ENCODE measurements at regions not wholly inside any gene's neighbourhood (a gene's known extent, or its start where the extent isn't known, plus 50 kb on each side); places are given as distances from the start of the nearest gene placed in this dataset.

DNA sequence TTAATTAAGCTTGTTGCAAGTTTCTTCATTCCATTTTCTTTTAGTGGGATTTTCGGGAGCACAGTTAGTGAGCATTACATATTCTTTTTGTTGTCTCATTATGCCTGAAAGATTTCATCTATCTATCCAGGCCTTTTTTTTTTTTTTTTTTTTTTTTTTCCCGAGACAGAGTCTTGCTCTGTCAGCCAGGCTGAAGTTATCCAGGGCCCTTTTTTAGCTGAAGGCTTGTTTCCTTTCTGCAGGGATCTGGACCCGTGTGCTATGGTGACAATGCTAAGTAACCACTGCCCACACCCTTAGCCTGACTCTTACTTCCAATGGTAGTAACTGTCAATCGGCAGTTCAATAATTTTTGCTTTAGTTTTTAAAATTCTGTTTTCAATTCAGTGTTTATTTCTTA, 190.8 kb upstream of the MTPN start:
- TF ChIP-seq, protein P1, sequence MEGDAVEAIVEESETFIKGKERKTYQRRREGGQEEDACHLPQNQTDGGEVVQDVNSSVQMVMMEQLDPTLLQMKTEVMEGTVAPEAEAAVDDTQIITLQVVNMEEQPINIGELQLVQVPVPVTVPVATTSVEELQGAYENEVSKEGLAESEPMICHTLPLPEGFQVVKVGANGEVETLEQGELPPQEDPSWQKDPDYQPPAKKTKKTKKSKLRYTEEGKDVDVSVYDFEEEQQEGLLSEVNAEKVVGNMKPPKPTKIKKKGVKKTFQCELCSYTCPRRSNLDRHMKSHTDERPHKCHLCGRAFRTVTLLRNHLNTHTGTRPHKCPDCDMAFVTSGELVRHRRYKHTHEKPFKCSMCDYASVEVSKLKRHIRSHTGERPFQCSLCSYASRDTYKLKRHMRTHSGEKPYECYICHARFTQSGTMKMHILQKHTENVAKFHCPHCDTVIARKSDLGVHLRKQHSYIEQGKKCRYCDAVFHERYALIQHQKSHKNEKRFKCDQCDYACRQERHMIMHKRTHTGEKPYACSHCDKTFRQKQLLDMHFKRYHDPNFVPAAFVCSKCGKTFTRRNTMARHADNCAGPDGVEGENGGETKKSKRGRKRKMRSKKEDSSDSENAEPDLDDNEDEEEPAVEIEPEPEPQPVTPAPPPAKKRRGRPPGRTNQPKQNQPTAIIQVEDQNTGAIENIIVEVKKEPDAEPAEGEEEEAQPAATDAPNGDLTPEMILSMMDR (IDR thresholded peaks at IDR 0.05): no peak
- TF ChIP-seq MAZ (IDR thresholded peaks at IDR 0.05; ENCODE audit: borderline replicate concordance, low read depth, low read length): no peak
- TF ChIP-seq, protein P2, sequence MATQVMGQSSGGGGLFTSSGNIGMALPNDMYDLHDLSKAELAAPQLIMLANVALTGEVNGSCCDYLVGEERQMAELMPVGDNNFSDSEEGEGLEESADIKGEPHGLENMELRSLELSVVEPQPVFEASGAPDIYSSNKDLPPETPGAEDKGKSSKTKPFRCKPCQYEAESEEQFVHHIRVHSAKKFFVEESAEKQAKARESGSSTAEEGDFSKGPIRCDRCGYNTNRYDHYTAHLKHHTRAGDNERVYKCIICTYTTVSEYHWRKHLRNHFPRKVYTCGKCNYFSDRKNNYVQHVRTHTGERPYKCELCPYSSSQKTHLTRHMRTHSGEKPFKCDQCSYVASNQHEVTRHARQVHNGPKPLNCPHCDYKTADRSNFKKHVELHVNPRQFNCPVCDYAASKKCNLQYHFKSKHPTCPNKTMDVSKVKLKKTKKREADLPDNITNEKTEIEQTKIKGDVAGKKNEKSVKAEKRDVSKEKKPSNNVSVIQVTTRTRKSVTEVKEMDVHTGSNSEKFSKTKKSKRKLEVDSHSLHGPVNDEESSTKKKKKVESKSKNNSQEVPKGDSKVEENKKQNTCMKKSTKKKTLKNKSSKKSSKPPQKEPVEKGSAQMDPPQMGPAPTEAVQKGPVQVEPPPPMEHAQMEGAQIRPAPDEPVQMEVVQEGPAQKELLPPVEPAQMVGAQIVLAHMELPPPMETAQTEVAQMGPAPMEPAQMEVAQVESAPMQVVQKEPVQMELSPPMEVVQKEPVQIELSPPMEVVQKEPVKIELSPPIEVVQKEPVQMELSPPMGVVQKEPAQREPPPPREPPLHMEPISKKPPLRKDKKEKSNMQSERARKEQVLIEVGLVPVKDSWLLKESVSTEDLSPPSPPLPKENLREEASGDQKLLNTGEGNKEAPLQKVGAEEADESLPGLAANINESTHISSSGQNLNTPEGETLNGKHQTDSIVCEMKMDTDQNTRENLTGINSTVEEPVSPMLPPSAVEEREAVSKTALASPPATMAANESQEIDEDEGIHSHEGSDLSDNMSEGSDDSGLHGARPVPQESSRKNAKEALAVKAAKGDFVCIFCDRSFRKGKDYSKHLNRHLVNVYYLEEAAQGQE (IDR thresholded peaks at IDR 0.05): no peak
- TF ChIP-seq, protein P3, sequence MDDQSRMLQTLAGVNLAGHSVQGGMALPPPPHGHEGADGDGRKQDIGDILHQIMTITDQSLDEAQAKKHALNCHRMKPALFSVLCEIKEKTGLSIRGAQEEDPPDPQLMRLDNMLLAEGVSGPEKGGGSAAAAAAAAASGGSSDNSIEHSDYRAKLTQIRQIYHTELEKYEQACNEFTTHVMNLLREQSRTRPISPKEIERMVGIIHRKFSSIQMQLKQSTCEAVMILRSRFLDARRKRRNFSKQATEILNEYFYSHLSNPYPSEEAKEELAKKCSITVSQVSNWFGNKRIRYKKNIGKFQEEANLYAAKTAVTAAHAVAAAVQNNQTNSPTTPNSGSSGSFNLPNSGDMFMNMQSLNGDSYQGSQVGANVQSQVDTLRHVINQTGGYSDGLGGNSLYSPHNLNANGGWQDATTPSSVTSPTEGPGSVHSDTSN (IDR thresholded peaks at IDR 0.05): no peak
- no peak for TF ChIP-seq POLR2A (IDR thresholded peaks at IDR 0.05; ENCODE audit: low read length)
- no peak for TF ChIP-seq EHF (CRISPR knock-in tag; IDR thresholded peaks at IDR 0.05)
- no peak for TF ChIP-seq BHLHE40 (IDR thresholded peaks at IDR 0.05; ENCODE audit: low read depth, low read length)
- no peak for TF ChIP-seq MAFK (IDR thresholded peaks at IDR 0.05; ENCODE audit: partially characterized antibody)
- TF ChIP-seq CHD4 (IDR thresholded peaks at IDR 0.05; ENCODE audit: borderline replicate concordance): no peak
